ENCODE measurements at regions not wholly inside any gene's neighbourhood (a gene's known extent, or its start where the extent isn't known, plus 50 kb on each side); places are given as distances from the start of the nearest gene placed in this dataset.

DNA sequence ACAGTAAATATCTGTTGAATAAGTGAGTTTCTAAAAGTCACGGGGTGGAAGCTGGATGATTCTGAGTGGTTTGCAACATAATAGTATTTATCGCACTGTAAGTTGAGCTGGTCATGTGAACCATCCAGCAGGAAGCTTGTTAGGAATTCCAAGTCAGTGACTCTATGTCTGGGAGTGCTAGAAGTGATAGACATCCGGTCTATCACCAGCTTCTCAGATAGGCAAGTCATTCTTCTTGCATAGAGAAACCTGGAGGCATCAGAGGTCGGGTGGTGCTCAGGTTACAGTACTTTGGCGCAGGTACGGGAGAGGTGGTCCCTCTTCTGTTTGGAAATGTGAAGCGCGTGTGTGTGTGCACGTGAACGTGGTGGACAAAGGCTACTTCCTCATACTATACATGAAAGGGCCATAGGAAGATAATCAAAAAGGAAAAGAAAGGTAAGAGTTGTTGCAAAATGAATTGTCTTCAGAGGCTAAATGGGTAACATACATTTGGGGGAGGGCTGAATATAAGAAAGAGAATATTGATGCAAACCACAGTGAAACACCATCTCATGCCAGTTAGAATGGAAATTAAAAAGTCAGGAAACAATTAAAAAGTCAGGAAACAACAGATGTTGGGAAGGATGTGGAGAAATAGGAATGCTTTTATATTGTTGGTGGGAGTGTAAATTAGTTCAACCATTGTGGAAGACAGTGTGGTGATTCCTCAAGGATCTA lies 299.3 kb upstream of the ZFP64 start:
- TF ChIP-seq, protein P1, sequence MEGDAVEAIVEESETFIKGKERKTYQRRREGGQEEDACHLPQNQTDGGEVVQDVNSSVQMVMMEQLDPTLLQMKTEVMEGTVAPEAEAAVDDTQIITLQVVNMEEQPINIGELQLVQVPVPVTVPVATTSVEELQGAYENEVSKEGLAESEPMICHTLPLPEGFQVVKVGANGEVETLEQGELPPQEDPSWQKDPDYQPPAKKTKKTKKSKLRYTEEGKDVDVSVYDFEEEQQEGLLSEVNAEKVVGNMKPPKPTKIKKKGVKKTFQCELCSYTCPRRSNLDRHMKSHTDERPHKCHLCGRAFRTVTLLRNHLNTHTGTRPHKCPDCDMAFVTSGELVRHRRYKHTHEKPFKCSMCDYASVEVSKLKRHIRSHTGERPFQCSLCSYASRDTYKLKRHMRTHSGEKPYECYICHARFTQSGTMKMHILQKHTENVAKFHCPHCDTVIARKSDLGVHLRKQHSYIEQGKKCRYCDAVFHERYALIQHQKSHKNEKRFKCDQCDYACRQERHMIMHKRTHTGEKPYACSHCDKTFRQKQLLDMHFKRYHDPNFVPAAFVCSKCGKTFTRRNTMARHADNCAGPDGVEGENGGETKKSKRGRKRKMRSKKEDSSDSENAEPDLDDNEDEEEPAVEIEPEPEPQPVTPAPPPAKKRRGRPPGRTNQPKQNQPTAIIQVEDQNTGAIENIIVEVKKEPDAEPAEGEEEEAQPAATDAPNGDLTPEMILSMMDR (IDR thresholded peaks at IDR 0.05) = no peak
- TF ChIP-seq EP300 (IDR thresholded peaks at IDR 0.05) = no peak
- no peak for TF ChIP-seq POLR2A (IDR thresholded peaks at IDR 0.05)
- TF ChIP-seq POLR2AphosphoS5 (IDR thresholded peaks at IDR 0.05) = no peak

Data from gastroesophageal sphincter (tissue), 3 donors.